ENCODE measurements at regions not wholly inside any gene's neighbourhood (a gene's known extent, or its start where the extent isn't known, plus 50 kb on each side); places are given as distances from the start of the nearest gene placed in this dataset.

- TF ChIP-seq RAD21 (IDR thresholded peaks at IDR 0.05) (no peak), NR2F2 (IDR thresholded peaks at IDR 0.05) (no peak)
Observed at GRCh38 chr2:228408529-228409227, 227.2 kb upstream of the SPHKAP start.

Measured in liver (tissue), 2 donors.